ENCODE measurements at regions not wholly inside any gene's neighbourhood (a gene's known extent, or its start where the extent isn't known, plus 50 kb on each side); places are given as distances from the start of the nearest gene placed in this dataset.

DNA sequence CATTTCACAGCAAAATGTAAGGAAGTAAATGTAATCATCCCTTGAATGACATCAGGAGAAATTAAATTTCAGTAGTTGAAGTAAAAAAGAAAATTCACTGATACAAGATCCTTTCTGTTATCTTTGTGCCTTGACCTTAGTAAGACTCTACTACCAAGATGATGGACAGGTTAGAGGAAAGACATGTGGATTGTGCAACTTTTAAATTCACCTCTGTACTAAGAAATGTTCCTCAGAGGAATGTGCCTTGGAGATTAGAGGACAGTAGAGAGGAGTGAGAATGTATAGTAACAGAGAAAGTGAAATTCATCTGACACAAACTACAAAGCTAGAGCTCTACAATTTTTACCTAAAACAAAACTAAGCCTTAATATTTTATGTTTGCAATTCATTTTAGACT is 375.3 kb downstream of the PLOD2 start:
- intact Hi-C loops (cut with DNase I), result no loop called here
- no peaks in the 10 kb centered on the region for H3K27me3 ChIP-seq
- TF ChIP-seq EP300 (IDR thresholded peaks at IDR 0.05), result no peak
- no peak for TF ChIP-seq POLR2AphosphoS5 (IDR thresholded peaks at IDR 0.05)
- no peak for TF ChIP-seq POLR2A (IDR thresholded peaks at IDR 0.05)
- TF ChIP-seq, protein P1, sequence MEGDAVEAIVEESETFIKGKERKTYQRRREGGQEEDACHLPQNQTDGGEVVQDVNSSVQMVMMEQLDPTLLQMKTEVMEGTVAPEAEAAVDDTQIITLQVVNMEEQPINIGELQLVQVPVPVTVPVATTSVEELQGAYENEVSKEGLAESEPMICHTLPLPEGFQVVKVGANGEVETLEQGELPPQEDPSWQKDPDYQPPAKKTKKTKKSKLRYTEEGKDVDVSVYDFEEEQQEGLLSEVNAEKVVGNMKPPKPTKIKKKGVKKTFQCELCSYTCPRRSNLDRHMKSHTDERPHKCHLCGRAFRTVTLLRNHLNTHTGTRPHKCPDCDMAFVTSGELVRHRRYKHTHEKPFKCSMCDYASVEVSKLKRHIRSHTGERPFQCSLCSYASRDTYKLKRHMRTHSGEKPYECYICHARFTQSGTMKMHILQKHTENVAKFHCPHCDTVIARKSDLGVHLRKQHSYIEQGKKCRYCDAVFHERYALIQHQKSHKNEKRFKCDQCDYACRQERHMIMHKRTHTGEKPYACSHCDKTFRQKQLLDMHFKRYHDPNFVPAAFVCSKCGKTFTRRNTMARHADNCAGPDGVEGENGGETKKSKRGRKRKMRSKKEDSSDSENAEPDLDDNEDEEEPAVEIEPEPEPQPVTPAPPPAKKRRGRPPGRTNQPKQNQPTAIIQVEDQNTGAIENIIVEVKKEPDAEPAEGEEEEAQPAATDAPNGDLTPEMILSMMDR (IDR thresholded peaks at IDR 0.05), result no peak

DNA sequence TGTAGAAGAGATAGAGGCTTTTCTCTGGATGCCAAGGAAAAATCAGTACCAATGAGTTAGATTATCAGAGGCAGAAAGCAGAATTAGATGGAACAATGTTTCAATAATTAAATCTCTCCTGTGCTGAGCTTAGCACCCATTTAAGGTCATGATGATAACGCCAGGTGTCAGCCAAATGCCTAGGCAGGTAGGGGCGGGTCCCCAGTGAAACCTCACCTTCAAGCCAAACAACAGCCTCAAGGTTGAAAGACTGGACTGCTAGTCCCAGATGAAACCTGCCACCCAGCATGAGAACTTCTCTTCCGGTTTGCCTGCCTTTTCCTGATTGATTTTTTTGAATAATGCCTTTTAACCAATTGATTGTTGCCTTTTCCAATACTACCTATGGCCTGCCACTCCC is 363.0 kb downstream of the PLOD2 start:
- H3K4me3 ChIP-seq, result no peak overlapping the region
- intact Hi-C loops (cut with DNase I), result no loop called here
- no peak for DNase-seq
- WGBS, 2 donors, result 42 to 68% methylated on average over 3 of the region's 3 CpGs
- H3K36me3 ChIP-seq, result no peaks in the 10 kb centered on the region
- H3K9me3 ChIP-seq, result no peaks in the 10 kb centered on the region
- H3K27me3 ChIP-seq, result no peaks in the 10 kb centered on the region
- peaks cover 0 to 7% (median 2%) of the 10 kb centered on the region in 4 donors for H3K4me1 ChIP-seq
- TF ChIP-seq POLR2AphosphoS5 (IDR thresholded peaks at IDR 0.05), result no peak
- no peak for TF ChIP-seq EP300 (IDR thresholded peaks at IDR 0.05)
- TF ChIP-seq, protein P1 (IDR thresholded peaks at IDR 0.05), result no peak
- no peak for TF ChIP-seq POLR2A (IDR thresholded peaks at IDR 0.05)
- H3K27ac ChIP-seq, result no peak overlapping the region

More for the DNA sequence above, 375.3 kb downstream of the PLOD2 start:
- H3K4me3 ChIP-seq, result no peak overlapping the region
- no peaks in the 10 kb centered on the region for H3K4me1 ChIP-seq
- no peak for DNase-seq
- H3K27ac ChIP-seq, result no peak overlapping the region
- H3K9me3 ChIP-seq, result no peaks in the 10 kb centered on the region
- no peaks in the 10 kb centered on the region for H3K36me3 ChIP-seq

DNA sequence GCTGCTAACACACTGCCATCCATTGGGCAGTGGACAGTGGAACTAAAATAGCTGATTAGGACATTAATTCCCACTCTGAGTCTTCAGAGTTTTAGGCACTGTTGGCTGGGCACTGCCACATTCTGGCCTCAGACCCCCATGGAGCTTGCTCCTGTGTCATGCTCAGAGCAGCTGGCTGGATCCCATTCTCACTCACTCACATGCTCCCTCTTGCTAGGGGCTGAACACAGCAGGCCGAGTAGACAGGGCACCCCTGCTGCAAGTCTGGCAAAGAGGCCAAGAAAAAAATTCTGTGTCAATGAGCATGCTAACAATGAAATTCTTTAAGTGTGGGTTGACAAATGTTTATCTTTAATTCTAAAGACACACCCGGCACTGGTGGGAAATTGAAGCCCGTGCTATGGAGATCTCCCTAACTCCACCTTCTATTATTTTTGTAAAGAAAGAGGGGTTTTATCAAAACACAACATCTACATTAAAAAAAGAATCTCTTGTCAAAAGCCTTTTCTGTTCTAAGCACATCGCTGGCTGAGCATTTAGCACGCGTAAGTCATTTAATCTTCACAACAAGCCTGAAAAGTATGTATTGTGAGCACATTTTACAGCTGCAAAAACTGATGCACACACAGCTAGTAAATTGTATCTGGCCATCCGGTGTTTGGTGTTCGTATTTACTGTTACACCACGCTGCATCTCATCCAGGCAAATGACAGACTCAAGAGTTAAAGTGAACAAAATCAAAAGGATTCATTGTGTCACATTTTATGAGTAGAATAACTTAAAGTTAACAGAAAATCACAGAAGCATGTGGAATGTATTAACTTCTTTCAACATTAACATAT is 362.1 kb downstream of the PLOD2 start:
- Histone ChIP-seq H3K4me1 (peaks cover 0 to 7% (median 2%) of the 10 kb centered on the region in 4 donors), H3K36me3 (no peaks in the 10 kb centered on the region), H3K9me3 (no peaks in the 10 kb centered on the region), H3K27ac (no peak overlapping the region), H3K4me3 (no peak overlapping the region), H3K27me3 (no peaks in the 10 kb centered on the region)
- TF ChIP-seq, protein P1 (IDR thresholded peaks at IDR 0.05), result no peak
- TF ChIP-seq POLR2A (IDR thresholded peaks at IDR 0.05), result no peak
- TF ChIP-seq POLR2AphosphoS5 (IDR thresholded peaks at IDR 0.05), result no peak
- no peak for TF ChIP-seq EP300 (IDR thresholded peaks at IDR 0.05)
- WGBS, 2 donors, result 56 to 67% methylated on average over 9 of the region's 9 CpGs
- peak; percentile 39 for DNase-seq
- intact Hi-C loops (cut with DNase I), result no loop called here

DNA sequence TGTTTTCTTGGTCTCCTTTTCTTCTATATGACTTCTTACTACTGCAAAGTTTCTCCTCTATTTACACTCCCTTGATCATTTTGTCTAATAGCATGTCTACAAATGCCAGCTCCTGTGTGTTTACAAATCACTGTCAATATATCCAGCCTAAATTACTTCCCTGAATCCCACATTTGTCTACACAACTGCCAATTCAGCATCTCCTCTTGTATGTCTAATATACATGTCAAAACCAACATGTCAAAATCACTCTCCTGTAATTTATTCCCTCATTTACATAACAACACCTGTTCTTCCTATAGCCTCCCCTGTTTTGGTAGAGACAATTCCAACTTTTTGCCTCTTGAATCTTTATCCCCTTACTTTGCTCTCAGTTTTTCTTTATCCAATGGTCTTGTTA is 359.3 kb downstream of the PLOD2 start:
- H3K4me3 ChIP-seq, result no peak overlapping the region
- H3K4me1 ChIP-seq, result peaks cover 0 to 7% (median 2%) of the 10 kb centered on the region in 4 donors
- DNase-seq, result no peak
- H3K27ac ChIP-seq, result no peak overlapping the region
- TF ChIP-seq EP300 (IDR thresholded peaks at IDR 0.05) (no peak), POLR2A (IDR thresholded peaks at IDR 0.05) (no peak), POLR2AphosphoS5 (IDR thresholded peaks at IDR 0.05) (no peak)
- TF ChIP-seq, protein P1 (IDR thresholded peaks at IDR 0.05), result no peak
- H3K36me3 ChIP-seq, result no peaks in the 10 kb centered on the region
- intact Hi-C loops (cut with DNase I), result no loop called here
- H3K9me3 ChIP-seq, result no peaks in the 10 kb centered on the region
- no peaks in the 10 kb centered on the region for H3K27me3 ChIP-seq

Data from sigmoid colon (tissue), 6 donors.